ENCODE measurements at regions not wholly inside any gene's neighbourhood (a gene's known extent, or its start where the extent isn't known, plus 50 kb on each side); places are given as distances from the start of the nearest gene placed in this dataset.

- TF ChIP-seq CTCF (IDR thresholded peaks at IDR 0.05): no peak
- no peak for TF ChIP-seq EZH2 (IDR thresholded peaks at IDR 0.05; ENCODE audit: borderline replicate concordance, insufficient read depth, low read depth, low read length, poor library complexity, severe bottlenecking)
These were observed 916.2 kb downstream of the METTL15 start for GRCh38 chr11:29024386-29024785.

Data from B cell (primary cell).